HG03457 (cell line): ENCODE measurements at regions not wholly inside any gene's neighbourhood (a gene's known extent, or its start where the extent isn't known, plus 50 kb on each side); places are given as distances from the start of the nearest gene placed in this dataset.

ENCODE experiments used
- ATAC-seq: cut with Tn5 transposase; IDR thresholded peaks from one replicate; pipeline ENCODE4 v1.9.1; 2021; ENCODE audit warnings: moderate number of reproducible peaks; ENCODE audit not compliant: unreplicated experiment

DNA sequence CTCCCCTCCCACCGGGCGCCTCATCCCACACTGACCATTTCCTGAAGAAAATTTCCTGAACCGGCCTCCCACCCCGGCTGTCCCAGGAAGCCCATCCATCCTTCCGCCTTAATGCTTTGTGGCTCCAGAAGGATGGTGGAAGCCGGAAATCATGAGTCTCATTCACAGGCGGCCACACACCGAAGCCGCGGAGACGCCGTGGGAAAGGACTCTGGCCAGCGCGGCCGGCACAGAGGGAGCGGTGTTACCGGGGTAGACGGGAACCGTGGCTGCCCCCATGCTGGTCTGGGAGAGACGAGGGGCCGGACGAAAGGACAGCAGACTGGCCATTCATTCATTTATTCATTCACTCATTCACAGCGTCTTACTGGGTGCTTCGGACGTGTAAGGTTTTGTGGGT is 326.8 kb downstream of the SEC14L1 start:
- ATAC-seq: no peak

DNA sequence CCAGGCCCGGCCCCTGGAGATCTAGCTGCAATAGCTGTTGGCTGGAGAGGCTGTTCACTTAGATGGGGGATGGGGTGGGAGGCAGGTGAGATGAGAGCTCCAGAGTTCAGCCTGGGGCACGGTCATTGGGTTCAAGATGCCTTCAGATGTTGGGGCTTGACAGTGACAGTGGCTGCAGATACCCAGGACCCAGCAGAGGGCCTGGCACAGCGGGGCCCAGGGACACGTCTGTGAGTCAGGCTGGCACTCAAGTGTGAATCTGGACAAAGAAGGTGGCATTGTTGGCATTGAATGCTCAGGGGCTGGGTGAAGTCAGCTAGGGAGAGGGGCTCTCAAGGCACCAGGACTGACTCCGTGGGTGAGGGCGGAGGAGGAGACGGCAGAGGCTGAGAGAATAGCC is 328.1 kb downstream of the SEC14L1 start:
- no peak for ATAC-seq

DNA sequence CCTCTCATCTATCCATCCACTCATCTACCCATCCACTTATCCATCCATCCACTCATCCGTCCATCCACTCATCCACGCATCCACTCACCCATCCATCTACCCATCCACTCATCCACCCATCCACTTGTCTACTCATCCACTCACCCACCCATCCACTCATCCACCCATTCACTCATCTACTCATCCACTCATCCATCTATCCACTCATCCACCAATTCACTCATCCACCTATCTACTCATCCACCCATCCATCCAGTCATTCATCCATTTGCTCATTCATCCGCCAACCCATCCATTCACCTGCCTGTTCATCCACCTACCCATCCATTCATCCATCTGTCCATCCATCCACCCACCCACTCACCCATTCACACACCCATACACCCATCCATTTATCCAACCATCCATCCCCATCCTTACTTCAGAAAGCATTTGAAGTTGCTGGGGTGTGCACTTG is 329.6 kb downstream of the SEC14L1 start:
- no peak for ATAC-seq

DNA sequence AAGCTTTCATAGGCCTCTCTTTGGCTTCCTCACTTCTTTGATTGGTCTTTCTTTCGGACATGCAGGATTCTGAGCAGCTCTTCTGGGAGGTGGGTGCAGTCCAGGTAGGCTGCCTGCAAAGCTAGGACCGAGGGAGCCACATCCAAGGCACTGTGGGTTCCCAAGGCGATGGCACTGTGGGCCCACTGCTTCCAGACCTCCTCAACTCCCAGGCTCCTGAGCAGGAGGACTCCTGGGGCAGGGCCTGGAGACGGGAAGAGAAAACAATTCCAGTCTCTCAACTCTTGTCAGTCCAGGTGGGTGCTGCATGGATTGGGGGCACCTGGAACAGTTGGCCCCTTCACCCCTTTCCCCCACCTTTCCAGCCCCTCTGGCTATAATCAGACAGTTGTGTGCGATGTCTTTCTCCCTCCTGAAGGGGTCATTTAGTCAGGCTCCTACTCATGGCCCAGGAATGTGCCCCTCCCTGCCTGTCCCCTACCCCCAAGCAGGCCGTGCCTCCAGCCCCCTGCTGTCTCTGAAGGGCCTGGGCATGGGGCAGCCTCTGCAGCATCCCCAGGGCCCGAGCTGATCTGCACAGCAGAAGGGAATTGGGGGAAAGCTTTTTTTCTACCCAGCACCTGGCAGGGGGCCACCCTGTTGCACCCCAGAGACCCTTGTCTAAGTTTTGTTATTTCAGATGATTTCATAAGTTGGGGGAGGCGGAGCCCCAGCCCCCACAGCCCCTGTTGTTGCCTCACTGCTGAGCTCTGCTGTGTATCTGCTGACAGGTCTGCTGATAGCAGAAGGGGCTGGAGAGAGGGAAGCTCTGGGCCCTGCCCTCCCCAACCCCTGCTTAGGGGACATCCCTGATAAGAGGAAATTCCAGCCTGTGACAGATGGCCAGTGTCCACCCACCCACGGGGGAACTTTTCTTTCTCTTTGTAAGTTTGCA is 330.3 kb downstream of the SEC14L1 start:
- no peak for ATAC-seq

DNA sequence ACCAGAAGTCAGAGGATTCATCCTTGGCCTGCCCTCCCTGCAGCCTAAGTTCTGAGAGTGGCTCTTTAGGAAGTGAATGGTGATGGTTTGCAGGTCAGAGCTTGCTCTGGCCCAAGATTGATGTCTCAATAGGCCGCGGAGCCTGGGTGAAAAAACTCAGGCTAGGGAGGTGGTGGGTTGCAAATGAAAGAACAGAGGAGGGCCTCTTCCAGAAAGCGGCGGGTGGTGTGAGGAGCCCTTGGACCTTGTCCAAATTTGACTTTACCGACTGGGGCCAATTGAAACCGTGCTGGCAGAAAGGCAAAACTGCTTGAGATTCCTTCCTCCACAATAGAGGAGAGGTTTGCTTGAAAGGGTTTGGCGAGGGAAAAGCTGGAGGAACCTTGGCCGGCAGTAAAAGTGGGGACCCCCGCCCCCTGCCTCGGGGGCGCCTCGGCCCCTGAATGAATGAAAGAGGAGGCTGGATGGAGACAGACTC is 331.3 kb downstream of the SEC14L1 start:
- ATAC-seq: no peak

DNA sequence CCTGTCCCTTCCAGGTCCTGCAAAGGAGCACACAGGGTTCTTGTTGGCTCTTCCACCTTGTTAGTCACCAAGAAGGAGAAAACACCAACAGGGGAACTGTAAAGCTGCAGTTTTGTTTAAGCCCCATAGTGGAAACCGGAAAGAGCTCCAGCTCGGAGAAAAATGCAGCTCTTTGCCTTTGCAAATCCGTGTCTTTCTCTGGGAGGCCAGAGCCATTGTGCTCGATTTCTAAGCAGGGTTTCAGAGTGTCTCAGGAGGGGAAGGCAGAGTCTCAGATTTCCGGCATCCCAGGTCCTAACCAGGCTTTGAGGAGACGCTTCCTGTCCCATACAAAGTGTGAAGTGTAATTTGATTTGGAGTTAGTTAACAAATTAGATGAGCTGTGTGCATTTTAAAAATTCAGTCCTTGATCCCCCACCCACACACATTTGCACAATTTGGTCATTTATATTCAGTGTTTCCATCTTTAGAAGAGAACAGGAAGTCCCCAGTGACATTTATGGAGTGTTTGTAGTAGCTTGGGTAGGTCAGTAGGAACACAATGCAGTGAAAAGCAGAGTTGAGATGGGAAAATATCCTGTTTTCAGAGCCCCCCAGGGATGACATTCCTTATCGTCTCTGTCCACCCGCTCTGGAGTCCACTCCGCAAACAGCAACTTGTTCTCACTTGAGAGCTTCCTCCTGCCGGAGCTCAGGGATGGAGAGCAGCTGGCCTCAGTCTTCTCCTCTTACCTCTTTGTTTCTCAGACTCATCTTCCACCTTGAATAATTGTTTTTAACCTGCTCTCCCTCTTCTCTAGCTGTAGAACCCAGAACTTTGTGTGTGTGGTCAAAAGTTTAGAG is 331.9 kb downstream of the SEC14L1 start:
- ATAC-seq: no peak

DNA sequence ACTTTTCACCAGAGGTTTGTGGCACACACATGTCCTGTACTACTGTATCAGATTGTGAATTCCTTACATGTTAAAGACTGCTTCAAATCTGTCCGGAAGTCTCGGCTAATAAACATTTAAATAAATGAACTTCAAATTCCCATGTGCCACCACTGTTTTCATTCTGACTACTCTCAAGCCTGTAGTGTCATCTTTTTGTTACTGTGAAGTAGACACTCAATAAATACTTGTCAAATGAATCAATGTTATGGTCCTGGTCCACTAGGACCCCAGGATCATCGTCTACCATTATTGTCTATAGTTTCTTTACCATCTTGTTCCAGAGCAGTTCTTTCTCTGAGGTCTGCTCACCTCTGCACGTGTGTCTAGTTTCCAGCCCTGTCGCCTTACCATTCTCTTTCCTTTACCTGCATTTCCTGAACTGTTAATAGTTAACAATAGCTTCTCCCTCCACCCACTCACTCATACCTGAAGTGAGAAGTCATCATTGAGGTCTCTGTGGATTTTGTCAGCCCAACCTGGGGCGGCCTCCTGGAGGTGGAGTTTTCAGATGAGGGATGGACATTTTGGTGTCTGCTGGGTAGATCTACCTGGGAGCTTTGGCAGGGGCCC is 333.0 kb downstream of the SEC14L1 start:
- ATAC-seq: no peak

DNA sequence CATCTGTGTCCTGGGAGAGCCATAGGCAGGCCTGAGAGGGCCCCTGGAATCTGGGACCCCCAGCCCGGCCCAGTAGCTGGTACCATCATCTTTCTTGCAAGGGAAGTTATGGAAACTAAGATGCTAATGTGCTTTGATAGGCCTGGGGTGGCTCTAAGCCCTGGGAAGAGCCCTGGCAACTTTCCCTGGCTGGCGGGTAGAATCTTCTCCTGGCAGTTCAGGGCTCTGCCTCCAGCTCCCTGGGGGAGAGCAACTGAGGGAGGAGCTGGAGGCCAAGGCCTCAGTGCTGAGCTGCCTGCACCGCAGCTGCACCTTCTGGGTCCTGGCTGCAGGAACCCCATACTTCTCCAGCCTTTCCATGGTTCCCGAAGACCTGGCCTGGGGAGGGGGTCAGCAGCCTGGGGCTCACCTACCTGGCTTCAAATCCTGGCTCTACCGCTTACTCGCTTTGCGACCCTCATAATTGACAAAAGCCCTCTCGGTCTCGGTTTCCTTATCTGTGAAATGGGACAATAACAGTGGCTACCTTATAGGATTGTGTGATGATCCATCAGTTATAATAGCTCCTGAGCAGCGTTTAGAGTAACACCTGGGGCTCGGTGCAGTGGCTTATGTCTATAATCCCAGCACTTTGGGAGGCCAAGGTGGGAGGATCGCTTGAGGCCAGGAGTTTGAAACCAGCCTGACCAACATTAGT is 333.7 kb downstream of the SEC14L1 start:
- ATAC-seq: no peak

DNA sequence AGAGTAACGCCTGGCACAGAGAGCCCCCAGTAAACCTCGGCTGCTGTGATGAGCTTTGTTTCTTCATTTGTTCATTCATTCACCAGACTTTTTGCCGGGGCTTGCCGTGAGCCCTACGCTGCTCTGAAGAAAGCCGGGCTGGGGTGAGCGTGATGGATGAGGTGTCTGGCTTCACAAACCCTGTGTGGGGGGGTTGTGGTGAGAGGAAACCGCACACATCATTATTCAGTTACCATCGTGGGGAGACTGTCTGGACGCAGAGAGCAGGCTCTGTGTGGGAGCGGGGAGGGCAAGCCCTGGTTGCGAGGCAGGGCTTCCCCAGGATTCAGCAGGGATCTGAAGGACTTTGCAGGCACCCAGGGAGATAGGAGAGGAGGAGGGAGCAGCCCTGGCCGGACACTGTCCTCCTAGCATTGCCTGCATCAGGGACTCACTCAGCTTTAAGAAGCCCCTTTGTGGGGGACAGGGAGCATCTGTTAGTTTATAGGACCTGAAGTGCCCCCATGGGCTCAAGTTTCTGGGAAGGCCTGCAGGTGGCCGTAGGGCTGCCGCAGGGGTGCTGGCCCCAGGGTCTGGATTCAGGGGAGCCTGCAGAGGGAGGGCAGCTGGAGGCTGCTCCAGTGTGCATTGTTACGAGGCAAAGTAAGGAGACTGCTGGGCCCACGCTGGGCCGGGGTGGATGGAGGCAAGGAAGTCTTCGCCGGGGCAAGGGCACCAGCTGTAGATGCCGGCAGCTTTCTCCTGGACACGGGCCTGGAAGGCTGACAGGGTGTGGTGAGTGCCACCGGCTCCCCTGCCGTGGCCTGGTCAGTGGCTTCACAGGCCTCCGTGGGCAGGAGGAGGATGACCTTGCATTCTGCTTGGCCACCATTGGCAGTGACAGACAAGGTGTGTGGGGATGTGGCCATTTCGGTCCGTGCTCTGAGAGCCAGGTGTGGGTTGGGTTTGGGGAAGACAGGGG is 334.5 kb downstream of the SEC14L1 start:
- ATAC-seq: no peak

DNA sequence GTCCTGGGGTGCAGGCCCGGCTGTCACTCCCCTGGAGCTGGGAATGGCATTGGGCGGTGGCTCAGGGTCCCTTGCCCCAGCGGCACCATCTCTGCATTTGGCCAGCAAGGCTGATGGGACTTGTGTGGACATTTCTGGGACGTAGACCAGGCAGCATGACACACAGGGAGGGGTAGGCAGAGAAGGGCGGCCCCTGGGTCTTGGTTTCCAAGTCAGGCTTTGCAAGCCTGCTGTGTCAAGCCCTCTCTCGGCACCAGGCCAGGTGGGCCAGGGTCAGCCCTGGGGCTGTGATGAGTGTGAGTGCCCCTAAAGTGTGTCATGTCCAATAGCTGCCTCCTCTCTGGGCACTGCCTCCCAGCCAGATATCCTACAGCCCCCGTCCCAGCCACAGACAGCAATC is 335.2 kb downstream of the SEC14L1 start:
- no peak for ATAC-seq

DNA sequence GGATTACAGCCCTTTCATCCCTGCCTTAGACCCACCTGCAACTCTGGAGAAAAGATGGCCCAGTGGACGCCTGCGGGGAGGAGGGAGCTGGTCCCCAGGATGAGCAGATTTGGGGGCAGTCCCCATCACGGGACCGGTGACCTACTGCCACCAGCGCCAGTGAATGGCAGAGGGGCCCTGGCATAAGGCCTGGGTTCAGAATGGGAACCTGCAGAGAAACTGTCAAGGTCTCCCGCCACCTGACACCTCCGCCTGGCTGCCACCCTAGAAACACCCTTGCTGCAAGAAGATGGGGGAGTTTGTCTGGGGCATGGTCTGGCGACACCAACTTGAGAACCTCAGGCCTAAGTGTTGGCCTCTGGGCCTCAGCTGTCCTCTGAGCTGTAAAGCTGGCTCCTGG is 335.7 kb downstream of the SEC14L1 start:
- ATAC-seq: no peak

DNA sequence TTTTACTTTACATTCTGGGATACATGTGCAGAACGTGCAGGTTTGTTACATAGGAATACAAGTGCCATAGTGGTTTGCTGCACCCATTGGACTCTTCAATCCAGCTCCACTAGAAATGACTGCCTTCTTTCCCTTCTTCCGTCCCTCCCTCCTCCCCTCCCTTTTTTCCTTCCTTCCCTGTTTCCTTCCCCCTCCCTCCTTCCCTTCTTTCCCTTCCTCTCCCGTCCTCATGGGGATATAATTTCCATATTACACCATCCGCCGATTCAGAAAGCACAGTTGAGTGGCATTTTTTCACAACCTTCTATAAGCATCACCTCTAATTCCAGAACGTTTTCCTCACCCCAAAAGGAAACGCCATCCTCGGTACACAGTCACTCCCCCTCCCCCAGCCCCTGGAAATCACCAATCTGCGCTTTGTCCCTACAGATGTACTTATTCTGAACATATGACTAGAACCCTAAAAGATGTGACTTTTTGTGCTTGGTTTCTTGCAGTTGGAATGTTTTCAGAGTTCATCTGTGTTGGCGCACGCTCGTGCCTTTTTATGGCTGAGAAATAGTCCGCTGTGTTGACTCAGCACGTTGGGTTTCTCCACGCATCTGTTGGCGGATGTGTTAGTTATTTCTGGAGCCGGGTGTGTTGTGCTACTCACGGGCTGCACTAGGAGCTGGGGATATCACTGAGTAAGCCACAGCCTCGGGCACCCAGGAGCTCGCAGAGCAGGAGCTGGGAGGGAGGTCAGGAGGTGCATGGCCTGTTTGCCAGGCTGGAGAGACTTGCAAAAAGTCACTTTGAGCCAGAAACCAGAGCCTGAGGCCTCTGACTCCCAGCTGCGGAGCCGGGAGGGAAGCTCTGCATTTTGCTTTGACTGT is 336.4 kb downstream of the SEC14L1 start:
- no peak for ATAC-seq

DNA sequence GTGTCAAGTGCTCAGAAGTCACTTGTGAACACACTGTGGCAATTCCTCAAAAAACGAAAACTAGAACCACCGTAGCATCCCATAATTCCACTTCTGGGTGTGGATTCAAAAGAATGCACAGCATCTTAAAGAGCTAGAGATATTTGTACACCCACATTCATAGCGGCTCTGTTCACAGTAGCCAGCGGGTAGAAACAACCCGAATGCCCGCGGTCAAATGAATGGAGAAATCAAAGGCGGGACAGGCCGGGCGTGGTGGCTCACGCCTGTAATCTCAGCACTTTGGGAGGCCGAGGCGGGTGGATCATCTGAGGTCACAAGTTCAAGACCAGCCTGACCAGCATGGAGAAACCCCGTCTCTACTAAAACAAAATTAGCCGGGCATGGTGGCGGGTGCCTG is 337.5 kb downstream of the SEC14L1 start:
- no peak for ATAC-seq

DNA sequence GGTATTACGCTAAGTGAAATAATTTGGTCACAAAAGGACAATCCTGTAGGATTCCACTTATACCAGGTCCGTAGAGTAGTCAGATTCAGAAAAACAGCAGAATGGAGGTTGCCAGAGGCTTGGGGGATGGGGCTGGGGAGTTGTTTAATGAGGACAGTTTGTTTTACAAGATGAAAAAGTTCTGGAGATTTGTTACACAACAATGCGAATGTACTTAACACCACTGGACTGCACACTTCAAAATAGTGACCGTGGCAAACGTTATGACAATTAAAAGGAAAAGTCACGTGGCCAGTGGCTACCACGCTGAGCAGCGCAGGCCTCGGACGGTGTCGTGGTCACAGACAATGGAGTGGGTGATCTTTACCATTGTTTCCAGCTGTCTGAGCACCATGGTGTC is 338.1 kb downstream of the SEC14L1 start:
- no peak for ATAC-seq

DNA sequence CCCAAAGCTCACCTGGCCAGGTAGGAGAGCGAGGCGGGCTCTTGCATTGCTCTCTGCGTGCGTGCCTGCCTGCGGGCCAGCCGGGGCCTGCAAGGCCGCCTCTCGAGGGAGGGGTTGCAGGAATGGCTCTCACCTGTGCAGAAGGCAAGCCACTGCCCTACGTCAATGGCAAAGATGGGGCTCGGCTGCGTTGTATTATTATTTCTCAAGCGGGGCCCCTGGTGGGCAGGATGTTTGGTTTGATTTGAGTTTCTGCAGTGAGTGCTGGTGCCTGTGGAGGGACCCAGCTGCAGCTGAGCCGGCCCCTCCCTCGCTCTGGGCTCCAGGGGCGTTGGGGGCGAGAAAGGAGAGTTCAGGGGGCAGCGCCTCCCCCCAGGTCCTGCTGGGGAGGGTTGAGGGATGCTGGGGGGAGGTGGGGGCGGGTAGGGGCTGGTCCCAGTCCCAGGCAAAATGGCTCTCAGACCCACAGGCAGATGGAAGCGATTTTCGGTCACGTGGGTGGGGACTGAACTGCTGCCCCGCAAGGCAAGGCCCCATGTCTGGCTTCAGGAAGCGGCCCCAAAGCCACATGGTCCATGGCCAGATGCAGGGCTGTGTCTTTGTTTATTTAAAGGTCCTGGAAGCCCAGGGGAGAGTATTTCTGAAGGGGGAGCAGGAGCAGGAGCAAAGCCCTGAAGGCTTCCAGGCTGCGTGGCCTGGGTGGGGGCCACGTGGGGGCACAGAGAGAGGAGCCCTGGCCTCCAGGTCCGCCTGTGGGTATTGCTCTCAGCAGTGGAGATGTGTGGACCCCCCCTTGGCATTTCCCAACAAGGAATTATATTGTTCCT is 338.8 kb downstream of the SEC14L1 start:
- no peak for ATAC-seq

DNA sequence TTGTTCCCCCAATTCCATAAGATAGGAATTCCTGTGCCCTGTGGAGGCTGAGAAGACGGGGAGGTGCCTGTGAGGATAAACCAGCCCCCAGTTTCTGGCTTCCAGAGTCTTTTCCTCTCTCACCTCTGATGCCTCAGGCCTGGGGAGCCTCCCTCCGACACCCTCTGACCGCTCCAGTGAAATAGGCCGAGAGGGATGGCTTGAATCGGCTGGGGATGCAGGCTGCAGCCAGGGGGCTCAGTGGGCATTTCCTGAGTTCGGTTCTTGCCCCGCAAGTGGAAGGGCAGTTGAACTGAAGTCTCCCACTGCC is 339.4 kb downstream of the SEC14L1 start:
- ATAC-seq: no peak

DNA sequence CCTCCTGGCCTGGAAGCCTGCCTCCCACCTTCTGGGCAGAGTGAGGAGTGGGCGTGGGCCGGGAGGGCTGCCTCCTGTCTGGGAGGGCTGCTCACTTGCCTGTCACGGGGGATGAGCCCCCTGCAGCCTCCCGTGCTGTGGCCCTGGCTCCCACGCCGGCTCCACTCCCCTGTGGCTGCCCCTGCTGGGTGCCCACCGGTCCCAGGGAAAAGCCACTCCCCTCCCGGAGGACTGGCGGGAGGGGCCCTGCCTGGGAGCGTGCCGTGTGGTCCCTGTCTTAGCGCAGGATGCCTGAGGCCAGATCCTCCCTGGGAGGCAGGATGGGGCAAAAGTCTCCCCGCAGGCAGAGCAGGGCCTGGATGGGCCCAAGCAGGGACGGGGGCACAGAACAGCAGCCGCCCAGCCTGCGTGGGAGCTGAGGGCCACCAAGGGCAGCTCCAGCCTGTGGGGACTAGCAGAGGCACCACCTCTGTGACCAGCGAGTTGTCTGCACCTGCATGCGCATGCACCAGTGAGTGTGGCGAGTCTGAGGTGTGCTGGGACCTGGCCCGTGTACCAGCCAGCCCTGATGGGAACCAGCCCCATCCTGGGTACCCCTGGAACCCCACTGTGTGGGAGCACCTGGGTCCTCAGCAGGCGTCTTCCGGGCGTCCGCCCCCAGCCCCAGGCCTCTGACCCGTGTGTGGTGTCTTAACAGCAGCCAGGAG is 339.9 kb downstream of the SEC14L1 start:
- no peak for ATAC-seq
